Transverse colon (tissue), 4 donors: ENCODE measurements at regions not wholly inside any gene's neighbourhood (a gene's known extent, or its start where the extent isn't known, plus 50 kb on each side); places are given as distances from the start of the nearest gene placed in this dataset.

ENCODE experiments used
- DNase-seq: peaks from one replicate; pipeline ENCODE4 v3.0.0-alpha.2; 2019
- H3K27ac ChIP-seq, 4 donors: fragments of 200-600 bp; sonication (generic); 2 replicates each; pipeline ENCODE4 v1.5.1; 2016 to 2018; ENCODE audit warnings: inconsistent platforms in 4 of 4
- H3K27me3 ChIP-seq: fragments of 200-600 bp; sonication (generic); 2 replicates; pipeline ENCODE4 v1.5.1; 2017; ENCODE audit warnings: inconsistent platforms
- H3K36me3 ChIP-seq, 4 donors: fragments of 200-600 bp; sonication (generic); 2 replicates each; pipeline ENCODE4 v1.5.1; 2017 to 2019; ENCODE audit warnings: inconsistent platforms in 4 of 4
- H3K4me1 ChIP-seq, 4 donors: fragments of 200-600 bp; sonication (generic); 2 replicates each; pipeline ENCODE4 v1.5.1; 2017 to 2020; ENCODE audit warnings: inconsistent platforms in 4 of 4
- H3K4me3 ChIP-seq, 4 donors: fragments of 200-600 bp; sonication (generic); 1 replicate in 1 of 4; 2 replicates in 3 of 4; pipeline versions ENCODE4 v1.5.1 to v1.6.1; 2017 to 2019; ENCODE audit warnings: inconsistent platforms in 4 of 4
- H3K9me3 ChIP-seq, 2 donors: fragments of 200-600 bp; sonication (generic); 2 replicates each; pipeline ENCODE4 v1.5.1; 2017 to 2019; ENCODE audit warnings: inconsistent platforms in 2 of 2
- EP300 ChIP-seq: sonication (generic); formaldehyde crosslinking; IDR thresholded peaks from one replicate; pipeline ENCODE4 v1.6.1; 2017; ENCODE audit warnings: antibody characterized with exemption, low read depth
- POLR2A ChIP-seq: fragments of 450-650 bp; IDR thresholded peaks from one replicate; pipeline ENCODE4 v1.6.1; 2016; ENCODE audit warnings: antibody characterized with exemption, mild to moderate bottlenecking, moderate library complexity
- POLR2AphosphoS5 ChIP-seq, 3 donors: sonication (generic); formaldehyde crosslinking; IDR thresholded peaks; one replicate each; pipeline ENCODE4 v1.6.1; 2016; ENCODE audit warnings: antibody characterized with exemption in 3 of 3
- WGBS, 2 donors: methylation state at CpG; one replicate each; pipeline ENCODE4 v1.1.5; 2018; ENCODE audit warnings: low coverage in 1 of 2; 5-methylcytosine and 5-hydroxymethylcytosine counted together
- in situ Hi-C, 4 donors: fragments of 200-750 bp; cut with MboI; loops; one replicate each; pipeline versions ENCODE4 v1.15.0 to v1.15.1; 2017; ENCODE audit warnings: low sequenced_read_pairs in 3 of 4, low pct_ligation_motif_present in 1 of 4, low pct_unique_long_range_greater_than_20kb in 1 of 4
- intact Hi-C: fragments of 100-400 bp; cut with DNase I; formaldehyde crosslinking; loops from one replicate; pipeline ENCODE4 v1.15.1; 2023; ENCODE audit warnings: low total_unique reads
- TF ChIP-seq, protein P1 (sequence below), 5 experiments: fragments of 200-600 bp in 3 of 5; fragments of 450-650 bp in 2 of 5; sonication (generic) in 3 of 5; IDR thresholded peaks; 1 replicate in 2 of 5; 2 replicates in 3 of 5; pipeline ENCODE4 v1.5.1; 2016 to 2017; ENCODE audit warnings: antibody characterized with exemption in 5 of 5, inconsistent platforms in 3 of 5, mild to moderate bottlenecking in 2 of 5, moderate library complexity in 1 of 5

DNA sequence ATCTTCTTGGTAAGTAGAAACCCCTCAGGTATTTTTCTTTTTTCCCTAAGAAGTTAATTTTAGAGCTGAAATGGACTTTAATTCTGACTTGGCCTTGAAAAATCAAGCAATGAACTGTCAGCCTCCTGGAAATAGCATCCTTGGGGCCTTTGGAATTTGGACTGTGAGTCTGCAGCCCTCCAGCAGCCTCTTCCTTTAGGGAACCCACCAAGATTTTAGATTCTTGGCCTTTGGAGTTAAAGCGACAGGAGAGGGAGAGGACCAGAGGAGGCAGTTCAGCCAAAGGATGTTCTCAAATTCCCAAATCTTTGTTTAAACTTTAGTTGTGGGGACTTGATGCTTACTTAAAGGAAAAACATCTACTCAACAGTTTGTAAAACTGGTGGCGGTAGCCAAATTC is 288.6 kb downstream of the AACS start:
- Histone ChIP-seq H3K36me3 (no peaks in the 10 kb centered on the region), H3K4me3 (no peak overlapping the region), H3K27ac (no peak overlapping the region), H3K9me3 (peaks cover 0 to 6% of the 10 kb centered on the region in 2 donors), H3K4me1 (no peaks in the 10 kb centered on the region), H3K27me3 (no peaks in the 10 kb centered on the region)
- in situ Hi-C loops: no loop called here
- WGBS, 2 donors: 83 to 98% methylated on average over 2 of the region's 2 CpGs
- DNase-seq: no peak
- intact Hi-C loops: no loop called here
- TF ChIP-seq, protein P1, sequence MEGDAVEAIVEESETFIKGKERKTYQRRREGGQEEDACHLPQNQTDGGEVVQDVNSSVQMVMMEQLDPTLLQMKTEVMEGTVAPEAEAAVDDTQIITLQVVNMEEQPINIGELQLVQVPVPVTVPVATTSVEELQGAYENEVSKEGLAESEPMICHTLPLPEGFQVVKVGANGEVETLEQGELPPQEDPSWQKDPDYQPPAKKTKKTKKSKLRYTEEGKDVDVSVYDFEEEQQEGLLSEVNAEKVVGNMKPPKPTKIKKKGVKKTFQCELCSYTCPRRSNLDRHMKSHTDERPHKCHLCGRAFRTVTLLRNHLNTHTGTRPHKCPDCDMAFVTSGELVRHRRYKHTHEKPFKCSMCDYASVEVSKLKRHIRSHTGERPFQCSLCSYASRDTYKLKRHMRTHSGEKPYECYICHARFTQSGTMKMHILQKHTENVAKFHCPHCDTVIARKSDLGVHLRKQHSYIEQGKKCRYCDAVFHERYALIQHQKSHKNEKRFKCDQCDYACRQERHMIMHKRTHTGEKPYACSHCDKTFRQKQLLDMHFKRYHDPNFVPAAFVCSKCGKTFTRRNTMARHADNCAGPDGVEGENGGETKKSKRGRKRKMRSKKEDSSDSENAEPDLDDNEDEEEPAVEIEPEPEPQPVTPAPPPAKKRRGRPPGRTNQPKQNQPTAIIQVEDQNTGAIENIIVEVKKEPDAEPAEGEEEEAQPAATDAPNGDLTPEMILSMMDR (IDR thresholded peaks at IDR 0.05): no peak

DNA sequence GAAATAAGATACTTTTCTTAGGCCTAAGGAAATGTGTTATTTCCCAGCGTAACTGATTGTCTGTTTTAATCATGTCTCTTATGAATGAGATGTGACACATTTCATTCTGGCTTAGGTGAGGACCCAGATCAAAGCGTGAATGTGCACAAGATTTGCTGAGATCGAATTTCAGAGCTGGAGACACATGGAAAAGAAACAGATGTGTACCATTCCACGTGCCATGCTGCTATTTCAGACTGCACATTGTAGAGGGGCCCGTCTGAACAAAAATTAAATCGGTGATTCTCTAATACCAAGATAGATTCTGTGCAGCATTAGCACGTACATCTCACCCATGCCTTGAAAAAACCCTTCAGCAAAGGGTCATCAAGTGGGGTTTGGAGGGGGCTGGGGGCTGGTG is 290.4 kb downstream of the AACS start:
- no peak for DNase-seq
- 68 to 83% methylated on average over 2 to 7 of the region's 7 CpGs for WGBS, 2 donors

DNA sequence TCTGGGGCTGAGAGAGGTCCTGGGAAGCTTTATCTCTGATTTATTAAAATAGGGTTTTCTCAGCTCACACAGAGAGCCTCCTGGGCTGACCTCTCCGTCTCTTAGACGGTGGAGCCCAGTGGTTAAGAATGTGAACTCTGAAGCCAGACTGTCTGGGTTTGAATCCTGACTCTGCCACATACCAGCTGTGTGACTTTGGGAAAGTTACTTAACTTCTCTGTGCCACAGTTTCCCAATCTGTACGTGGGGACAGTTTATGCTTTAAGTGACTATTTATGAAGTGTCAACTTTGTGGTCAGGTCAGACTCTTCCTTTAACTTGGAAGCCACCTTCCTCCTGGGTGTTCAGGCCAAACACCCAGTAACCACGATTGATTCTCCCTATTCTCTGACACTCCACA is 290.9 kb downstream of the AACS start:
- in situ Hi-C loops (no loop called here), intact Hi-C loops (no loop called here)
- Histone ChIP-seq H3K27ac (no peak overlapping the region), H3K36me3 (no peaks in the 10 kb centered on the region), H3K9me3 (peaks cover 0 to 6% of the 10 kb centered on the region in 2 donors), H3K27me3 (no peaks in the 10 kb centered on the region), H3K4me3 (no peak overlapping the region), H3K4me1 (no peaks in the 10 kb centered on the region)
- TF ChIP-seq POLR2A: no peak
- no peak for TF ChIP-seq EP300
- TF ChIP-seq, protein P1 (IDR thresholded peaks at IDR 0.05): no peak
- TF ChIP-seq POLR2AphosphoS5 (IDR thresholded peaks at IDR 0.05): no peak
- WGBS, 2 donors: 79 to 83% methylated on average over 1 to 4 of the region's 4 CpGs
- DNase-seq: no peak

More for the DNA sequence above, 290.4 kb downstream of the AACS start:
- H3K4me1 ChIP-seq: no peaks in the 10 kb centered on the region
- H3K9me3 ChIP-seq: peaks cover 0 to 6% of the 10 kb centered on the region in 2 donors
- H3K27ac ChIP-seq: no peak overlapping the region
- in situ Hi-C loops: no loop called here
- no peak for TF ChIP-seq POLR2A
- no peak for TF ChIP-seq POLR2AphosphoS5 (IDR thresholded peaks at IDR 0.05)
- TF ChIP-seq, protein P1 (IDR thresholded peaks at IDR 0.05): no peak
- no peak for TF ChIP-seq EP300
- H3K27me3 ChIP-seq: no peaks in the 10 kb centered on the region
- intact Hi-C loops: no loop called here
- no peak overlapping the region for H3K4me3 ChIP-seq
- H3K36me3 ChIP-seq: no peaks in the 10 kb centered on the region

DNA sequence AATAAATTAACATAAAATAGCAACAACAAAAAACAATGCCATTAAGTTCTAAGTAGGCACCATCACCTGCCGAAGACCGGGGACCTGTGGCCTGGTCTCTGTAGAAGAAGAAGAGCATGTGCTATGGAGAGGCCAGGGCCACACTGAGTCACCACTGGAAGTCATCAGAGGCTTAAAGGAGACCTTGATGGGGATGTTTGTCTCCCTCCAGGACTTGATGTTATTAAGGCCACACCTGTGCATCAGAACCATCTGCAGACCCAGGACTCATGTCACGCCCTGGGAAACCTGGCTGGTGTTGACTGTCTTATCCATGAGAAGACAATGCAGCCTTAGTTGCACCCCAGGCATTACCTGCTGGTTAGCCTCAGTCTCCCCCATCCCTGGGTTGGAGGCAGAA is 292.3 kb downstream of the AACS start:
- WGBS, 2 donors: 87 to 94% methylated on average over 2 to 3 of the region's 3 CpGs
- no peak overlapping the region for H3K27ac ChIP-seq
- TF ChIP-seq EP300: no peak
- no peak for TF ChIP-seq POLR2A
- intact Hi-C loops: no loop called here
- no peaks in the 10 kb centered on the region for H3K4me1 ChIP-seq
- no peak for DNase-seq
- no peaks in the 10 kb centered on the region for H3K36me3 ChIP-seq
- H3K27me3 ChIP-seq: no peaks in the 10 kb centered on the region
- peaks cover 0 to 4% of the 10 kb centered on the region in 2 donors for H3K9me3 ChIP-seq
- in situ Hi-C loops: no loop called here
- no peak overlapping the region for H3K4me3 ChIP-seq

DNA sequence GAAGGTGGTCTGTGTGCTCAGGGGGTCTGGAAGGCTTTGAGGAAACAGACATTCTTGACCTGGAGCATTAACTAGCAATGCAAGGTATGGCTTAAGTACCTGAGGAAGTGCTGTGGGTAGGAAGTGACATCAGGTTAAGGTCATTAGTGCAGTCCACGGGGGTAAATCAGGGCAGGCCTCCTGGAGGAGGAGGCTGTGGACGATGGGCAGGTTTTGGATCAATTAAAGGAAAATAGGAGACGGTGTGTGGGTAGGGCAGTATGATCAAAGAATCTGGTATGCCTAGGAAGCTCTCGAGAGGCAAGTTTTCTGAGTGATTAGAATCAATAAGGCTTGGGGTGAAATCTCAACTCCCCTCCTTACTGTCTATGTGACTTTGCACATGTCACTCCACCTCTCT is 295.3 kb downstream of the AACS start:
- WGBS, 2 donors: 63 to 64% methylated on average over 3 to 4 of the region's 4 CpGs
- no peak for DNase-seq
- in situ Hi-C loops (no loop called here), intact Hi-C loops (no loop called here)
- Histone ChIP-seq H3K27ac (no peak overlapping the region), H3K4me1 (no peaks in the 10 kb centered on the region), H3K4me3 (no peak overlapping the region), H3K27me3 (no peaks in the 10 kb centered on the region), H3K36me3 (no peaks in the 10 kb centered on the region), H3K9me3 (no peaks in the 10 kb centered on the region)
- TF ChIP-seq, protein P1 (IDR thresholded peaks at IDR 0.05): no peak
- TF ChIP-seq POLR2AphosphoS5 (IDR thresholded peaks at IDR 0.05): no peak
- no peak for TF ChIP-seq EP300
- no peak for TF ChIP-seq POLR2A
